ENCODE measurements at regions not wholly inside any gene's neighbourhood (a gene's known extent, or its start where the extent isn't known, plus 50 kb on each side); places are given as distances from the start of the nearest gene placed in this dataset.

DNA sequence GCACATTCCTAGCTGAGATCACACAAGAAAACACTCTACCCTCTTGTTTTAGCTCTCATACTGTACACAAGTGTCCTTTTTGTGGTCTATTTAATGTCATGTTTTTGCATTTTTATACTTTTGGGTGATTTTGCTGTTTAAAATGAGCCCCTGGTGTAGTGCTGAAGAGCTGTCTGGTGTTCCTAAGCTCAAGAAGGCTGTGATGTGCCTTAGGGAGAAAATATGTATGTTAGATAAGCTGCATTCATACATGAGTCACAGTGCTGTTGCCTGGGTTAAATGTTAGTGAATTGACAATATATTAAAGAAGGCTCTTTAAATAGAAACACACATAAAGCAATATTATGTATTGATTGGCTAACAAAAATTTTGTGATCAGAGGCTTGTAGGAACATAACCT, 387.4 kb upstream of the C2CD4B start (continued):
- TF ChIP-seq, protein P1, sequence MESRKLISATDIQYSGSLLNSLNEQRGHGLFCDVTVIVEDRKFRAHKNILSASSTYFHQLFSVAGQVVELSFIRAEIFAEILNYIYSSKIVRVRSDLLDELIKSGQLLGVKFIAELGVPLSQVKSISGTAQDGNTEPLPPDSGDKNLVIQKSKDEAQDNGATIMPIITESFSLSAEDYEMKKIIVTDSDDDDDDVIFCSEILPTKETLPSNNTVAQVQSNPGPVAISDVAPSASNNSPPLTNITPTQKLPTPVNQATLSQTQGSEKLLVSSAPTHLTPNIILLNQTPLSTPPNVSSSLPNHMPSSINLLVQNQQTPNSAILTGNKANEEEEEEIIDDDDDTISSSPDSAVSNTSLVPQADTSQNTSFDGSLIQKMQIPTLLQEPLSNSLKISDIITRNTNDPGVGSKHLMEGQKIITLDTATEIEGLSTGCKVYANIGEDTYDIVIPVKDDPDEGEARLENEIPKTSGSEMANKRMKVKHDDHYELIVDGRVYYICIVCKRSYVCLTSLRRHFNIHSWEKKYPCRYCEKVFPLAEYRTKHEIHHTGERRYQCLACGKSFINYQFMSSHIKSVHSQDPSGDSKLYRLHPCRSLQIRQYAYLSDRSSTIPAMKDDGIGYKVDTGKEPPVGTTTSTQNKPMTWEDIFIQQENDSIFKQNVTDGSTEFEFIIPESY (IDR thresholded peaks at IDR 0.05), result no peak
- TF ChIP-seq TAF1 (conservative IDR thresholded peaks at IDR 0.05) (no peak), RXRA (IDR thresholded peaks at IDR 0.05) (no peak), NR2F2 (IDR thresholded peaks at IDR 0.05) (no peak), YY1 (IDR thresholded peaks at IDR 0.05) (no peak)

DNA sequence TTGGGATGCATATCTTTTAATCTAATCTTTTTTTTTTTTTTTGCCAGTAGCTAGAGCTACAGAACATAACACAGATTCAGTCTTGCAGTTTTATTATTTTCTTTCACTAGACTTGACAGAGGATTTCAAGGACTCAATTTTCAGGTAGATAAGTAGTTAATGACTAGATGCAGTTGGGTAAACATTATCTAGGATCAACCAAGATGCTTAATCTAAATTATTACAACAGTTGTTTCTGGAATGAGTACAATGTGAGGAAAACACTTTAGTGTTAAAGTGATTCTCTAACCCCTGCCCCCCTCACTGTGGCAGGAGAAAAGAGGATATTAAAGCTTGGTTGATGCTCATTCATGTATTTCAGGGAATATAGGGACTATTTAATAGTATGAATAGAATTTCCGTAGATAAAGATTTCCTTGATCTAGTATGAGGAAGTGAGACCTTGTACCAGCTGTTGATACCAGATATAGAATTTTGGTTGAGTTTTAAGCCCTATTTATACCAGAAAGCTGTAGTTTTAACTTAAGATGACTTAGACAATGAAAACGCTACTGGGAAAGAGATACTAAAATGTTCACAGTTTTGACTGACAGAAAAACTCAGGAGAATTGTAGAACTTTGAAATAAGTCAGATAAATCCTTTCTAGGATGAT, 389.0 kb upstream of the C2CD4B start:
- Histone ChIP-seq H3K9ac (ENCODE audit: low read depth in 1 of 2, low read length in 2 of 2) (no peak overlapping the region), H3K4me3 (ENCODE audit: low read depth in 1 of 3, low read length in 3 of 3) (no peak overlapping the region), H3K9me3 (ENCODE audit: control insufficient read depth in 4 of 4, low read length in 3 of 4) (peaks cover 0 to 3% (median 0%) of the 10 kb centered on the region in 4 donors), H3K36me3 (ENCODE audit: control insufficient read depth in 4 of 4, insufficient read depth in 3 of 4, low read depth in 1 of 4, low read length in 3 of 4) (no peaks in the 10 kb centered on the region), H3K27me3 (ENCODE audit: control insufficient read depth in 4 of 4, insufficient read depth in 4 of 4, low read length in 3 of 4) (peaks cover 0 to 5% (median 0%) of the 10 kb centered on the region in 4 donors), H3K27ac (ENCODE audit: low read depth in 1 of 2, low read length in 2 of 2) (no peak overlapping the region), H3K4me1 (ENCODE audit: control insufficient read depth in 4 of 4, insufficient read depth in 4 of 4, low read length in 3 of 4) (no peaks in the 10 kb centered on the region)
- DNase-seq (ENCODE audit: low spot score), result no peak
- no peak for TF ChIP-seq TAF1 (conservative IDR thresholded peaks at IDR 0.05)
- TF ChIP-seq, protein P1 (IDR thresholded peaks at IDR 0.05), result no peak
- TF ChIP-seq EGR1 (IDR thresholded peaks at IDR 0.05; ENCODE audit: low read depth in 2 of 2), result no peak
- TF ChIP-seq YY1 (IDR thresholded peaks at IDR 0.05), result no peak
- TF ChIP-seq HNF4G (IDR thresholded peaks at IDR 0.05), result no peak
- TF ChIP-seq FOXA1 (IDR thresholded peaks at IDR 0.05), result no peak
- TF ChIP-seq REST (IDR thresholded peaks at IDR 0.05), result no peak
- TF ChIP-seq SP1 (IDR thresholded peaks at IDR 0.05), result no peak
- TF ChIP-seq, protein P2, sequence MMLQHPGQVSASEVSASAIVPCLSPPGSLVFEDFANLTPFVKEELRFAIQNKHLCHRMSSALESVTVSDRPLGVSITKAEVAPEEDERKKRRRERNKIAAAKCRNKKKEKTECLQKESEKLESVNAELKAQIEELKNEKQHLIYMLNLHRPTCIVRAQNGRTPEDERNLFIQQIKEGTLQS (IDR thresholded peaks at IDR 0.05), result no peak
- TF ChIP-seq HNF4A (conservative IDR thresholded peaks at IDR 0.05), result no peak
- TF ChIP-seq FOXA2 (IDR thresholded peaks at IDR 0.05), result no peak
- TF ChIP-seq JUND (IDR thresholded peaks at IDR 0.05), result no peak
- TF ChIP-seq NR2F2 (IDR thresholded peaks at IDR 0.05), result no peak
- TF ChIP-seq CTCF (IDR thresholded peaks at IDR 0.05; ENCODE audit: low read depth, low read length, missing input control), result no peak
- TF ChIP-seq RXRA (IDR thresholded peaks at IDR 0.05), result no peak
- TF ChIP-seq MAX (IDR thresholded peaks at IDR 0.05), result no peak
- no peak for TF ChIP-seq RAD21 (IDR thresholded peaks at IDR 0.05)
- no peak for TF ChIP-seq GABPA (IDR thresholded peaks at IDR 0.05 in 1 of 2, conservative IDR thresholded peaks at IDR 0.05 in 1 of 2)
- WGBS, result 83% methylated on average over 2 of the region's 2 CpGs

Data from liver (tissue), 8 donors.